HEK293T (cell line): ENCODE measurements at regions not wholly inside any gene's neighbourhood (a gene's known extent, or its start where the extent isn't known, plus 50 kb on each side); places are given as distances from the start of the nearest gene placed in this dataset.

ENCODE experiments used
- BHLHE40 ChIP-seq: fragments of 450-650 bp; IDR thresholded peaks from 2 replicates; pipeline ENCODE4 v1.6.1; 2016; ENCODE audit warnings: mild to moderate bottlenecking, moderate library complexity, borderline replicate concordance
- CTBP1 ChIP-seq: fragments of 450-650 bp; IDR thresholded peaks from 2 replicates; pipeline ENCODE4 v1.6.1; 2016; ENCODE audit warnings: borderline replicate concordance
- ELF4 ChIP-seq: fragments of 450-650 bp; IDR thresholded peaks from 2 replicates; pipeline ENCODE4 v1.6.1; 2017; ENCODE audit warnings: antibody characterized with exemption
- FOXA1 ChIP-seq: fragments of 450-650 bp; IDR thresholded peaks from 2 replicates; pipeline ENCODE4 v1.6.1; 2016; ENCODE audit warnings: mild to moderate bottlenecking
- FOXM1 ChIP-seq: fragments of 450-650 bp; IDR thresholded peaks from 2 replicates; pipeline ENCODE4 v1.6.1; 2017; ENCODE audit warnings: mild to moderate bottlenecking, borderline replicate concordance
- HDGF ChIP-seq: fragments of 450-650 bp; IDR thresholded peaks from 2 replicates; pipeline ENCODE4 v1.6.1; 2017; ENCODE audit warnings: antibody characterized with exemption, borderline replicate concordance
- L3MBTL2 ChIP-seq: fragments of 450-650 bp; conservative IDR thresholded peaks from 2 replicates; pipeline ENCODE4 v1.6.1; 2016; ENCODE audit warnings: mild to moderate bottlenecking
- NFRKB ChIP-seq: fragments of 450-650 bp; IDR thresholded peaks from 2 replicates; pipeline ENCODE4 v1.6.1; 2016; ENCODE audit warnings: mild to moderate bottlenecking, moderate library complexity
- SP1 ChIP-seq: fragments of 450-650 bp; IDR thresholded peaks from 2 replicates; pipeline ENCODE4 v1.6.1; 2017
- TF ChIP-seq, protein P1 (sequence below): fragments of 450-650 bp; IDR thresholded peaks from 2 replicates; pipeline ENCODE4 v1.6.1; 2016

DNA sequence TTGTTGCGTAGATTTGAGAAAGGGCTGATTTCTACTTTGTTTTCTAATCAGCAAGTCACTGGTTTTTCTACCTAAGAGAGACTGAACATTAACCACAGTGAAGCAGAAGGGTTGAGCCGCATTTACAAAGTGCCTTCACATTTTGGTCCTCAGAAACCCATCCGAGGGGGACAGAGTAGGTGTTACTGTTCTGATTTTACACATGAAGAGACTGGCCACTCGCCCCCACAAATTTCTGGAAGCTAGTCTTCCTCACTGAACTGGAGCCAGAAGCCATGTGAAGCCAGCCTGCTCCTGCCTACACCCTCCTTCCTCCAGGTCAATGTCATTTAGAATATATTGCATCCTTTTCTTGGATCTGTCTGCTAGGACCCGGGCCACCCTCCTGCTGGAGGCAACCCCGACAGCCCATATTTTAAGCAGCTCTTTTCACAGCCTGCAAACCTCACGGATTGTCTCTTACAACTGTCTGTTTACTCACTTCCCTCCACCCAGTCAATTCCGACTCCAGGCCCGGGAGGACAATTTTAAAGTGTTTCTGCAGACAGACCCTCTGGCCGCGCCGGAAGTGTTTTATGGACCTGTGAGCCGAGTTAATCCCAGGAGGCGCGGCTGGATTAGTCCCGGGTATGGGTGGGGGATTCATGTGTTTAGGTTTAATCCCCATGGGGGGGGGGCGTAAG, 73.2 kb upstream of the BCOR start:
- TF ChIP-seq HDGF, result no peak
- TF ChIP-seq, protein P1, sequence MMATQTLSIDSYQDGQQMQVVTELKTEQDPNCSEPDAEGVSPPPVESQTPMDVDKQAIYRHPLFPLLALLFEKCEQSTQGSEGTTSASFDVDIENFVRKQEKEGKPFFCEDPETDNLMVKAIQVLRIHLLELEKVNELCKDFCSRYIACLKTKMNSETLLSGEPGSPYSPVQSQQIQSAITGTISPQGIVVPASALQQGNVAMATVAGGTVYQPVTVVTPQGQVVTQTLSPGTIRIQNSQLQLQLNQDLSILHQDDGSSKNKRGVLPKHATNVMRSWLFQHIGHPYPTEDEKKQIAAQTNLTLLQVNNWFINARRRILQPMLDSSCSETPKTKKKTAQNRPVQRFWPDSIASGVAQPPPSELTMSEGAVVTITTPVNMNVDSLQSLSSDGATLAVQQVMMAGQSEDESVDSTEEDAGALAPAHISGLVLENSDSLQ, result no peak
- no peak for TF ChIP-seq CTBP1
- TF ChIP-seq ELF4, result no peak
- TF ChIP-seq SP1, result no peak
- no peak for TF ChIP-seq FOXM1
- TF ChIP-seq L3MBTL2, result no peak
- TF ChIP-seq NFRKB, result no peak
- no peak for TF ChIP-seq BHLHE40
- no peak for TF ChIP-seq FOXA1
